Kidney (tissue), 13 donors: ENCODE measurements at regions not wholly inside any gene's neighbourhood (a gene's known extent, or its start where the extent isn't known, plus 50 kb on each side); places are given as distances from the start of the nearest gene placed in this dataset.
A peak's percentile ranks its signal among the peaks of the same experiment; 100 is the strongest.

Source experiments
- DNase-seq, 5 donors: peaks; one replicate each; pipeline ENCODE4 v3.0.0-alpha.2; 2013 to 2020
- FAIRE-seq: peaks from 2 replicates; lab custom pipeline; 2012; peaks lifted over from hg19 to GRCh38; lab: Jason Lieb, UNC
- H3K27ac ChIP-seq, 2 donors: one replicate each; pipeline ENCODE4 v1.7.0; 2013; ENCODE audit warnings: low read depth in 2 of 2, low read length in 2 of 2, inconsistent platforms in 1 of 2
- H3K27me3 ChIP-seq: one replicate; pipeline ENCODE4 v1.7.1; 2013; ENCODE audit warnings: low read length, inconsistent platforms; ENCODE audit not compliant: control insufficient read depth, insufficient read depth
- H3K36me3 ChIP-seq, 3 donors: one replicate each; pipeline versions ENCODE4 v1.7.0 to v1.7.1; 2013; ENCODE audit warnings: low read length in 3 of 3, control low read depth in 1 of 3, inconsistent platforms in 1 of 3; ENCODE audit not compliant: insufficient read depth in 3 of 3, control insufficient read depth in 2 of 3
- H3K4me1 ChIP-seq, 3 donors: one replicate each; pipeline versions ENCODE4 v1.7.0 to v1.7.1; 2013; ENCODE audit warnings: low read length in 3 of 3, inconsistent platforms in 1 of 3, low read depth in 1 of 3; ENCODE audit not compliant: control insufficient read depth in 2 of 3, insufficient read depth in 2 of 3
- H3K4me3 ChIP-seq, 3 donors: one replicate each; pipeline versions ENCODE4 v1.7.0 to v1.8.1; 2013; ENCODE audit warnings: low read length in 3 of 3, control low read depth in 1 of 3, inconsistent platforms in 1 of 3
- H3K9ac ChIP-seq, 3 donors: one replicate each; pipeline versions ENCODE4 v1.7.0 to v1.7.1; 2013; ENCODE audit warnings: low read length in 3 of 3, control low read depth in 1 of 3, inconsistent platforms in 1 of 3
- H3K9me3 ChIP-seq, 3 donors: one replicate each; pipeline versions ENCODE4 v1.7.0 to v1.7.1; 2013; ENCODE audit warnings: low read length in 3 of 3, control low read depth in 1 of 3, inconsistent platforms in 1 of 3; ENCODE audit not compliant: control insufficient read depth in 2 of 3, insufficient read depth in 1 of 3
- CTCF ChIP-seq: IDR thresholded peaks from 3 replicates; pipeline ENCODE4 v1.5.1; 2012; ENCODE audit warnings: mild to moderate bottlenecking, moderate library complexity, borderline replicate concordance; ENCODE audit not compliant: insufficient read depth; ENCODE audit errors: extremely low read depth
- intact Hi-C: fragments of 100-400 bp; cut with DNase I; formaldehyde crosslinking; loops from one replicate; pipeline ENCODE4 v1.11.1; 2022
- donor health status: control.
- donor health status: control.
- donor health status: control.
- donor health status: control.
- donor health status: control.
- donor health status: DM: yes; HTN: yes; CAD: no.
- donor health status: Normal renal cell carcinoma (clear cell type).

GRCh38 chr22:47568700-47569099 is 806.2 kb downstream of the TBC1D22A start:
- TF ChIP-seq CTCF, result no peak
- no peak for DNase-seq
- no peaks in the 10 kb centered on the region for H3K9me3 ChIP-seq
- no peaks in the 10 kb centered on the region for H3K27me3 ChIP-seq
- intact Hi-C loops, result no loop called here
- no peak overlapping the region for H3K9ac ChIP-seq
- FAIRE-seq, result no peak
- no peaks in the 10 kb centered on the region for H3K4me1 ChIP-seq
- no peaks in the 10 kb centered on the region for H3K36me3 ChIP-seq
- no peak overlapping the region for H3K4me3 ChIP-seq
- H3K27ac ChIP-seq, result no peak overlapping the region

GRCh38 chr22:47567126-47568090 is 805.0 kb downstream of the TBC1D22A start:
- H3K9me3 ChIP-seq, result no peaks in the 10 kb centered on the region
- H3K4me3 ChIP-seq, result no peak overlapping the region
- no peaks in the 10 kb centered on the region for H3K27me3 ChIP-seq
- DNase-seq (peak in 2 of 5 donors; percentile 15 to 58), FAIRE-seq (no peak)
- no peak overlapping the region for H3K9ac ChIP-seq
- H3K4me1 ChIP-seq, result no peaks in the 10 kb centered on the region
- TF ChIP-seq CTCF, result no peak
- no peak overlapping the region for H3K27ac ChIP-seq
- intact Hi-C loops, result no loop called here
- no peaks in the 10 kb centered on the region for H3K36me3 ChIP-seq

GRCh38 chr22:47566491-47566890 is 804.0 kb downstream of the TBC1D22A start:
- no peak overlapping the region for H3K4me3 ChIP-seq
- no peak for FAIRE-seq

More at GRCh38 chr22:47566491-47566890, 804.0 kb downstream of the TBC1D22A start:
- no peaks in the 10 kb centered on the region for H3K36me3 ChIP-seq
- intact Hi-C loops, result no loop called here
- no peak for DNase-seq
- no peak for TF ChIP-seq CTCF
- H3K9me3 ChIP-seq, result no peaks in the 10 kb centered on the region
- no peak overlapping the region for H3K27ac ChIP-seq
- H3K4me1 ChIP-seq, result no peaks in the 10 kb centered on the region
- no peaks in the 10 kb centered on the region for H3K27me3 ChIP-seq
- no peak overlapping the region for H3K9ac ChIP-seq
